HEK293 (cell line): ENCODE measurements at regions not wholly inside any gene's neighbourhood (a gene's known extent, or its start where the extent isn't known, plus 50 kb on each side); places are given as distances from the start of the nearest gene placed in this dataset.

Experiments used
- CTCF ChIA-PET: fragments of 350-600 bp; formaldehyde crosslinking; extraction: SDS; loops from one replicate; lab custom pipeline; 2021; ENCODE audit warnings: antibody characterized with exemption; lab: Yijun Ruan, JAX
- POLR2A ChIA-PET: fragments of 300-600 bp; formaldehyde crosslinking; extraction: SDS; loops from one replicate; lab custom pipeline; 2020; ENCODE audit warnings: antibody characterized with exemption, inconsistent platforms; lab: Yijun Ruan, JAX
- H3K27ac ChIP-seq: fragments of 200-500 bp; sonication (Bioruptor generic); 2 replicates; pipeline ENCODE4 v1.5.1; 2014; ENCODE audit warnings: low read depth, low read length, control low read depth, inconsistent platforms; ENCODE audit errors: extremely low read depth
- H3K36me3 ChIP-seq, 2 experiments: fragments of 200-500 bp in 1 of 2; sonication (Bioruptor generic) in 1 of 2; 1 replicate in 1 of 2; 2 replicates in 1 of 2; pipeline ENCODE4 v1.5.1; 2014 to 2017; ENCODE audit warnings: inconsistent platforms in 2 of 2, low read length in 2 of 2; ENCODE audit not compliant: control insufficient read depth in 2 of 2, insufficient read depth in 1 of 2
- H3K4me1 ChIP-seq: fragments of 200-500 bp; sonication (Bioruptor generic); 2 replicates; pipeline ENCODE4 v1.5.1; 2014; ENCODE audit warnings: mild to moderate bottlenecking, low read length, inconsistent platforms; ENCODE audit not compliant: control insufficient read depth, insufficient read depth
- H3K4me3 ChIP-seq: 2 replicates; pipeline ENCODE4 v1.5.1; 2011; ENCODE audit warnings: low read depth, mild to moderate bottlenecking, control low read depth, low read length, moderate library complexity
- H3K9me3 ChIP-seq: fragments of 200-500 bp; sonication (Bioruptor generic); 2 replicates; pipeline ENCODE4 v1.5.1; 2014; ENCODE audit warnings: low read depth, low read length, inconsistent platforms; ENCODE audit not compliant: control insufficient read depth, insufficient read depth
- AEBP2 ChIP-seq: fragments of 450-650 bp; formaldehyde crosslinking; IDR thresholded peaks from 2 replicates; pipeline ENCODE4 v1.5.1; 2016; ENCODE audit warnings: missing biosample characterization, missing genetic modification characterization, borderline replicate concordance
- BCL11A ChIP-seq: fragments of 450-650 bp; formaldehyde crosslinking; IDR thresholded peaks from 2 replicates; pipeline ENCODE4 v1.5.1; 2016; ENCODE audit warnings: low read depth, missing biosample characterization, missing genetic modification characterization
- HIC1 ChIP-seq: fragments of 450-650 bp; formaldehyde crosslinking; IDR thresholded peaks from 2 replicates; pipeline ENCODE4 v1.5.1; 2016; ENCODE audit warnings: missing biosample characterization, missing genetic modification characterization
- KLF10 ChIP-seq: fragments of 450-650 bp; IDR thresholded peaks from 2 replicates; pipeline ENCODE4 v1.5.1; 2018; ENCODE audit warnings: missing biosample characterization, mild to moderate bottlenecking, missing genetic modification characterization
- KLF17 ChIP-seq: fragments of 450-650 bp; formaldehyde crosslinking; IDR thresholded peaks from 2 replicates; pipeline ENCODE4 v1.5.1; 2016; ENCODE audit warnings: missing biosample characterization, missing genetic modification characterization
- KLF9 ChIP-seq: fragments of 450-650 bp; formaldehyde crosslinking; IDR thresholded peaks from 2 replicates; pipeline ENCODE4 v1.5.1; 2016; ENCODE audit warnings: missing biosample characterization, missing genetic modification characterization, low read depth
- MYNN ChIP-seq: fragments of 450-650 bp; formaldehyde crosslinking; IDR thresholded peaks from 2 replicates; pipeline ENCODE4 v1.5.1; 2016; ENCODE audit warnings: missing biosample characterization, missing genetic modification characterization, borderline replicate concordance
- OVOL3 ChIP-seq: fragments of 450-650 bp; formaldehyde crosslinking; IDR thresholded peaks from 2 replicates; pipeline ENCODE4 v1.5.1; 2016; ENCODE audit warnings: missing biosample characterization, missing genetic modification characterization
- WT1 ChIP-seq: fragments of 450-650 bp; formaldehyde crosslinking; IDR thresholded peaks from 2 replicates; pipeline ENCODE4 v1.5.1; 2016; ENCODE audit warnings: missing biosample characterization, missing genetic modification characterization
- ZBTB1 ChIP-seq: fragments of 450-650 bp; formaldehyde crosslinking; IDR thresholded peaks from 2 replicates; pipeline ENCODE4 v1.5.1; 2016; ENCODE audit warnings: missing biosample characterization, missing genetic modification characterization
- ZBTB17 ChIP-seq: fragments of 450-650 bp; formaldehyde crosslinking; IDR thresholded peaks from 2 replicates; pipeline ENCODE4 v1.5.1; 2016; ENCODE audit warnings: missing biosample characterization, missing genetic modification characterization
- ZBTB6 ChIP-seq: fragments of 450-650 bp; formaldehyde crosslinking; IDR thresholded peaks from 2 replicates; pipeline ENCODE4 v1.5.1; 2017; ENCODE audit warnings: missing biosample characterization, missing genetic modification characterization
- ZNF121 ChIP-seq: fragments of 450-650 bp; formaldehyde crosslinking; IDR thresholded peaks from 2 replicates; pipeline ENCODE4 v1.5.1; 2016; ENCODE audit warnings: missing biosample characterization, missing genetic modification characterization
- ZNF2 ChIP-seq: fragments of 450-650 bp; formaldehyde crosslinking; IDR thresholded peaks from 2 replicates; pipeline ENCODE4 v1.5.1; 2016; ENCODE audit warnings: missing biosample characterization, missing genetic modification characterization
- ZNF354C ChIP-seq: fragments of 450-650 bp; formaldehyde crosslinking; IDR thresholded peaks from 2 replicates; pipeline ENCODE4 v1.5.1; 2016; ENCODE audit warnings: missing biosample characterization, missing genetic modification characterization, low read depth, borderline replicate concordance
- ZNF501 ChIP-seq: fragments of 450-650 bp; formaldehyde crosslinking; IDR thresholded peaks from 2 replicates; pipeline ENCODE4 v1.5.1; 2016; ENCODE audit warnings: missing biosample characterization, missing genetic modification characterization
- ZNF600 ChIP-seq: fragments of 450-650 bp; formaldehyde crosslinking; IDR thresholded peaks from 2 replicates; pipeline ENCODE4 v1.5.1; 2016; ENCODE audit warnings: missing biosample characterization, missing genetic modification characterization
- ZNF704 ChIP-seq: fragments of 450-650 bp; formaldehyde crosslinking; IDR thresholded peaks from 2 replicates; pipeline ENCODE4 v1.5.1; 2016; ENCODE audit warnings: missing biosample characterization, missing genetic modification characterization
- ZNF777 ChIP-seq: fragments of 450-650 bp; formaldehyde crosslinking; IDR thresholded peaks from 2 replicates; pipeline ENCODE4 v1.5.1; 2017; ENCODE audit warnings: missing biosample characterization, missing genetic modification characterization, borderline replicate concordance
- ZNF785 ChIP-seq: fragments of 450-650 bp; formaldehyde crosslinking; IDR thresholded peaks from 2 replicates; pipeline ENCODE4 v1.5.1; 2016; ENCODE audit warnings: missing biosample characterization, missing genetic modification characterization
- ZNF837 ChIP-seq: fragments of 450-650 bp; formaldehyde crosslinking; IDR thresholded peaks from 2 replicates; pipeline ENCODE4 v1.5.1; 2016; ENCODE audit warnings: missing biosample characterization, missing genetic modification characterization
- ZSCAN30 ChIP-seq: fragments of 450-650 bp; IDR thresholded peaks from 2 replicates; pipeline ENCODE4 v1.5.1; 2018; ENCODE audit warnings: missing biosample characterization, mild to moderate bottlenecking, missing genetic modification characterization, moderate library complexity

GRCh38 chr18:22339913-22340312, 77.8 kb downstream of the CTAGE1 start:
- TF ChIP-seq MYNN (tag by site-specific recombination), result no peak
- TF ChIP-seq ZNF121 (tag by site-specific recombination), result no peak
- no peak for TF ChIP-seq ZNF2 (tag by site-specific recombination)
- TF ChIP-seq ZSCAN30 (tag by site-specific recombination), result no peak
- no peak for TF ChIP-seq ZNF600 (tag by site-specific recombination)
- TF ChIP-seq BCL11A (tag by site-specific recombination), result no peak
- TF ChIP-seq AEBP2 (tag by site-specific recombination), result no peak
- TF ChIP-seq KLF17 (tag by site-specific recombination), result no peak
- TF ChIP-seq ZNF501, result no peak
- no peak for TF ChIP-seq ZBTB1
- Histone ChIP-seq H3K4me3 (no peak overlapping the region), H3K4me1 (peaks cover 19% of the 10 kb centered on the region), H3K9me3 (no peaks in the 10 kb centered on the region), H3K27ac (no peak overlapping the region), H3K36me3 (no peaks in the 10 kb centered on the region)
- POLR2A ChIA-PET, result no interaction called here
- CTCF ChIA-PET, result interaction anchor here (0.5 kb wide), 1 partner anchor 14 kb away, joined by 3 read pairs; no protein-coding TSS in a partner anchor

GRCh38 chr18:22337833-22338232, 79.9 kb downstream of the CTAGE1 start:
- H3K4me1 ChIP-seq, result peaks cover 3% of the 10 kb centered on the region; the same call in 1 of the 2 replicates
- no peak overlapping the region for H3K27ac ChIP-seq
- TF ChIP-seq WT1 (tag by site-specific recombination), result peak; percentile 62; the same call in 1 of the 2 replicates
- no peak for TF ChIP-seq ZNF354C
- TF ChIP-seq, all 188 proteins: peak for 1
- Histone ChIP-seq H3K36me3 (no peaks in the 10 kb centered on the region), H3K4me3 (no peak overlapping the region), H3K9me3 (no peaks in the 10 kb centered on the region)
- ChIA-PET POLR2A (interaction anchor here (0.6 kb wide), 1 partner anchor 126 kb away, joined by 3 read pairs; no protein-coding TSS in a partner anchor), CTCF (interaction anchor here (1.0 kb wide), 1 partner anchor 9 kb away, joined by 5 read pairs; no protein-coding TSS in a partner anchor)

GRCh38 chr18:22337306-22337705, 80.4 kb downstream of the CTAGE1 start:
- no peaks in the 10 kb centered on the region for H3K9me3 ChIP-seq
- H3K4me1 ChIP-seq, result 0 out of 2 replicates have a peak, but pooled peaks cover 3% of the 10 kb centered on the region
- no peaks in the 10 kb centered on the region for H3K36me3 ChIP-seq
- no peak overlapping the region for H3K27ac ChIP-seq
- CTCF ChIA-PET, result no interaction called here
- POLR2A ChIA-PET, result interaction anchor here (0.6 kb wide), 1 partner anchor 125 kb away, joined by 3 read pairs; no protein-coding TSS in a partner anchor
- H3K4me3 ChIP-seq, result no peak overlapping the region
- no peak for TF ChIP-seq ZNF777
- no peak for TF ChIP-seq OVOL3 (tag by site-specific recombination)
- no peak for TF ChIP-seq ZBTB6 (tag by site-specific recombination)
- TF ChIP-seq ZBTB17 (tag by site-specific recombination), result no peak
- no peak for TF ChIP-seq KLF10 (tag by site-specific recombination)
- TF ChIP-seq HIC1 (tag by site-specific recombination), result no peak
- no peak for TF ChIP-seq KLF9 (tag by site-specific recombination)
- no peak for TF ChIP-seq ZNF704 (tag by site-specific recombination)
- no peak for TF ChIP-seq ZNF837 (tag by site-specific recombination)
- no peak for TF ChIP-seq ZNF785
- TF ChIP-seq, all 188 proteins: peak for 0
